GM21619 (cell line): ENCODE measurements at regions not wholly inside any gene's neighbourhood (a gene's known extent, or its start where the extent isn't known, plus 50 kb on each side); places are given as distances from the start of the nearest gene placed in this dataset.

Experiments
- ATAC-seq: cut with Tn5 transposase; IDR thresholded peaks from one replicate; pipeline ENCODE4 v1.9.1; 2021; ENCODE audit not compliant: unreplicated experiment

GRCh38 chr2:8414946-8415879 lies 266.6 kb upstream of the ID2 start:
- ATAC-seq, result no peak

GRCh38 chr2:8416001-8416571 lies 265.8 kb upstream of the ID2 start:
- no peak for ATAC-seq

DNA sequence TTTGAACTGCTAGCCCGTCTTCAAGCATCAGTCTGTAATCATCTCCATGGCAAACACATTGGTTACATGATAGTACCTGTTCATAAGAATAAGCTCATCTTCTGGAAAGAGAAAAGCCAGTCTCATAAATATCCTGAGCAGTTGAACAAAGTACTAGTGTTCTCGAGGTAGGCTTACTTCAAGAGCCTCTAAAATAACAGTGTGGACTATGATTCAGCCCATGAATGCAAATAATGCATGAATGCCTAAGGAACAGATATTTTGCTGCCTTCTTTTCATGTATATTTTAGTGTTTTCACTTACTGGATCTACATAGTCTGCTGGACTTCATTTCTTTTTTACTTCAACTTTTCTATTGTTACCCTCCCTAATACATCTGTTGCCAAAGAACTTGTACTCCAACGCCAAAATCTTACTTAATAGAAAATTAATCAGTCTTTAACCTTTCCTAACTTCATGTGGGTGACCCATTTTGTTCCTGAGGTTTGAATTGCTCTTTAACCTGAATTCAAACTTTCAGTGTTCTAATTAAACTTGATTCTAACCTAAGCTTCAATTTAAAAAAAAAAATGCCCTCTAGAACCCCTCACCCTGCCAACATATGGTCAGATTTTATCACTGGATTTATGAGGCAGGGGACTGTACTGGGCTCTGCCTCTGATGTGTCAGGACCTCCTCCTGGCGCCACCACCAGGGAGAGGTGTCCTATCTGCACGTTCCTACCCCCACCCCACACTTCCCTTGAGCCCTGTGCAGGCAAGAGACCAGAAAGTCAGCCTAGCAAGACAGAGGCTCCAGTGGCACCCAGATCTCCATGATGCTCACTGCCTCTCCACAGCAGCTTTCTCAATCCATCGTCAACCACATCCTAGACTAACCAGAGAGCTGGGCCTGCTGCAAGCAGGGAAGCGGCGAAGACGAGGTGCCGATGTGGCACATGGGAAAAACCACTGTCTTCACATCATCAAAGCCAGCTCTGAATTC lies 264.7 kb upstream of the ID2 start:
- ATAC-seq, result no peak

DNA sequence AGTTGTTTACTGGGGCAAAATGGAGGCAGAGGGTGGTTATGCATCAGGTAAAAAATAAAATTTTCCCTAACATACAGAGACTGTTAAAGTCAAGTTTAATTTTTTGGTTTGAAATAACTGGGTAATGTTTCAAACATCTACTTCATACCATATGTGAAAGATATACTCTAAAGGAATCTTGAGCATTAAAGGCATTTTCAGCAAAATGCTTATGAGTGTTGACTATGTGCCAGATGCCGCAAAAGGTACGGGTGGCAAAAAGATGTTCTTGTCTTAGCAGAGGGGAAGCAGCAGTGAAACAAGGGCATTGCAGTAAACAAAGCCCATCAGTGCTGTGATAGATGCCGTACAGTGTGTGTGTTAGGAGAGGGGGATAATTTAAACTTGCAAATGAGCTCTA lies 263.1 kb upstream of the ID2 start:
- ATAC-seq, result no peak

GRCh38 chr2:8421658-8422449 lies 260.0 kb upstream of the ID2 start:
- peak; percentile 96 for ATAC-seq

GRCh38 chr2:8422450-8422800 lies 259.4 kb upstream of the ID2 start:
- ATAC-seq, result no peak

DNA sequence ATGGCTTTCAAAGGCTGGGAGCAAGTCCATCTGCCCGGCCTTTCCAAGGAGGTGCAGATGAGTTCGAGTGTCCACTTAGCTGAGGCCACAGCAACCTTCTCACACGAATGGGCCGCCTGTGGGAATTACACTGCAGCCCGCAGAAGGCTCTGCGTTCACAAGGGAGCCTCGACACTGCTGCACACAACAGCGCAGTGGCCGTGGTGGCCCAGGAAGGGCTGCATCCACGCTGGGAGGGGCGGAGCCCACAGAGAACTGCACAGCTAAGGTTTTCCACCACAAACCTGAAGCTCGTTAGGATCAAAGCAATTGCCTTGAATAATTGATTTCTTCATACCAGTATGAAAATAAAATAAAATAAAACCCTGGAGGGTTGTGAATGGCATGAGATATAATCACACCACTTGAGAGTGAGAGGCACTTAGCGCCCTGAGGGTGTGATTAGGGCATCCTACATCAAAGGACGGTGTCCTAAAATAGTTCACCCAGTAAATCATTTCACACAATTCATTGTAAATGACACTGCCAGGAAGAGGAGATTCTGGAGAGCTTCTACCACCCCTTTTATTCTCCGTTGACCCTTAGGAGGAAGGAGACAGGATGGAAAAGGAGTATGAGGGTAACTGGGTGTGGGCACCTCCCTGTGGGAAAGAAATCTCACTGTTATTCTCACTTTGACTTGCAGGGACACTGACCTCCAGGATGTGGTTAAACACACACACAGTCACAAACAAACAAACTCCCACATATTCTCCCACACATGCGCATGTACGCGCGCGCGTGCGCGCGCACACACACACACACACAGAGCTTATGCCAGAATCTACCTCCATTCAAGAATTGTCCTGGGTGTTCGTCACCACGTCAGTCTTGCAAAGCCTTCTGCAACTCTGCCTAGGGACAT lies 256.6 kb upstream of the ID2 start:
- no peak for ATAC-seq

DNA sequence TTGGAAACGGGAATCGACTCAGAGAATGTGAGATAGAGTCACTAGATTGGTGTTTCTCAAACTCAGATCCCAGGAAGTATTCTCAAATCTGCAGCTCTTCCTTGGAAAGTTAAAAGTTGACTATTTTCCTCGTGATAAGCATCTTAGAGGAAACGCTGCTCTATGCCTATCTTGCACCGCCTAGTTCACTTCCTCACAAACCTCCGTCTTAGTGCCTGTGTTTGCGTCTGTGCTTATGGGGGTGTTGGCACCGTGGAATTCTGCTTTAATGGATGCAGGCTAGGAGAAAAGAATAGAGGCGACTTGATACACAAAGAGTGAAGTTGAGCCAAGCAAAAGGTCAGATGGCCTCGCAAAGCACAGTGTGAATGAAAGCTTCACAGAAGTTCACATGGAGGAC lies 255.3 kb upstream of the ID2 start:
- no peak for ATAC-seq

DNA sequence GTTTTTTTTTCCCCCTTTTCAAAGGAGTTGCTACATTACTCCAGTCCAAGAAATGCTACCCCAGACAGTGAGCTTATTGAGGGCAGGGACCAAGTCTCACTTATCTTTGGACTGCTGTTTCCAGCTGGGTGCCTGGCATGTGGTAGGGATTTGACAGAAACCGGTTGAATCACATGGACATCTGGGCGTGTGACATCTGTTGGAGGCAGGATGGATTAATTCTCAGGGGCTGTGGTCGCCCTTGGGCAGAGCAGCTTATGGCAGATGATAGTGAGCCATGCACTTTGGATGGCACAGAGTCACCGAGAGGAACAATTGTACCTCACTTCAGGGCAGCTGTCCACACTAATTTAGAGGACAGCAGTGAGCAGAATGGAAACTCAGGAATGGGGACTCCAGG lies 254.6 kb upstream of the ID2 start:
- no peak for ATAC-seq

GRCh38 chr2:8430628-8431027 lies 251.2 kb upstream of the ID2 start:
- ATAC-seq, result no peak

DNA sequence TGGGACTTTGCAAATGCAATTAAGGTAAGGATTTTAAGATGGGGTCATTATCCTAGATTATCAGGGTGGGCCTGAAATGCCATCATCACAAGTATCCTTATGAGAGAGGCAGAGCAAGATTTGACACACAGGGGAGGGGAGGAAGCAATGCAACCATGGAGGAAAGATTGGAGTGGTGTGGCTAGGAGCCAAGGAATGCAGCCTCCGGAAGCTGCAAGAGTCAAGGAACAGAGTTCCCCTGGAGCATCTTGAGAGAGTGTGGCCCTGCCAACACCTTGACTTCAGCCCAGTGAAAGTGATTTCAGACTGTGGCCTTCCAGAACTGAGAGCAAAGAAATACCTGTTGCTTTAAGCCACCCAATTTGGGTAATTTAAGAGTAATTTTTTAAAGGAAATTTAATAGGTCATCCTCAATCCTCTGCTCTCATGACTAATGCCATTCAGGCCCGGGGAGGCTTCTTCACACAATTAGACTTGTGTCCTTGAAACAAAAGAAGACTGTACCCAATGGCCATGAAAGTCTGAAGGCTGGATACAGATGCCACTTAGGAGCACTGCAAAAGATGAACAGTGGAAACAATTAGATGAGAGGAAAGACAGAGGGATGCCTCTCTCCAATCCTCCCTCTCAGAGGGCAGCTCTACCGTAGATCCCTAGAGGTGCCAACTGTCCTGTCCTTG lies 250.3 kb upstream of the ID2 start:
- no peak for ATAC-seq

GRCh38 chr2:8432706-8433336 lies 249.0 kb upstream of the ID2 start:
- ATAC-seq, result no peak

DNA sequence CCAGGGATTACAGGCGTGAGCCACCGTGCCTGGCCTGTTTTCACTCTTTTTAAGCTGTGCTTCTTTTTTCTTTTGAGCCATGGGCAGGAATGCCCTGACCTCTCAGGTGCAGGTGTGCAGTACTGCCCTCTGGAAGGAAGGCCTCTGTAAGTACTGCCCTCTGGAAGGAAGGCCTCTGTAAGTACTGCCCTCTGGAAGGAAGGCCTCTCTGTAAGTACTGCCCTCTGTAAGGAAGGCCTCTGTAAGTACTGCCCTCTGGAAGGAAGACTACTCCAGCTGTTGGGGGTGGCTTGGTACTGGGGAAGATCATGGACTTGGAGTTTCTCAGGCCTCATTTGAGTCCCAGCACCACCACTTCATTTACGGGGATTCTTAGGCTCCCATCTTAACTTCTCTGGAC lies 248.5 kb upstream of the ID2 start:
- ATAC-seq, result no peak

GRCh38 chr2:8435608-8436007 lies 246.2 kb upstream of the ID2 start:
- ATAC-seq, result no peak

- ATAC-seq, result no peak
Measured at GRCh38 chr2:8436585-8436984, 245.3 kb upstream of the ID2 start.

- ATAC-seq, result no peak
Measured at GRCh38 chr2:8437228-8437948, 244.5 kb upstream of the ID2 start.

- no peak for ATAC-seq
Measured at GRCh38 chr2:8437949-8438400, 243.9 kb upstream of the ID2 start.

DNA sequence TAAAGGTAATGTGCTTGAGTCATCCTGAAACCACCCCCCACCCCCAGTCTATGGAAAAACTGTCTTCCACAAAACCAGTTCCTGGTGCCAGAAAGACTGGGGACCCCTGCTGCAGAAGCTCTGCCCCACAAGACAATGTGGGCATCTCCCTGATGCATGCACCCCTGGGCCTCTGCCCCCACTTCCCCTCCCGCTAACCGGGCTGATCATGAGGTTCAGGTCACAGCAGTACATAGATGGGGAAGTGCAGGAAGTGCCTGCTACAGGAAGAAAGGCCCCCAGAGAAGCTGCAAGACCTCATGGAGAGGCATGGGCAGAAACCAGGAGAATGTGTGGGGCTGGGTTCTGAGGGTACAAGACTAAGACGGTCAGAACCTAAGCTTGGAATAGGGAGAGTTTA lies 243.4 kb upstream of the ID2 start:
- ATAC-seq, result no peak
